Occipital lobe (tissue), 2 donors: ENCODE measurements at regions not wholly inside any gene's neighbourhood (a gene's known extent, or its start where the extent isn't known, plus 50 kb on each side); places are given as distances from the start of the nearest gene placed in this dataset. TPM values are rescaled to one million over a fixed set of nuclear protein-coding genes. Genes with fewer than 3 reads are reported as not detected.
"Not testable (repeated sequence)": the region's sequence is repeated elsewhere in the genome, so short reads cannot be mapped to it uniquely, and the experiment has no call there.

Experiments
- DNase-seq: peaks from one replicate; lab custom pipeline; 2025; lab: John Stamatoyannopoulos, UW
- small RNA-seq: library from RNA; depleted of rRNA; stranded (forward); fragments of <200 nt; gene quantifications from one replicate; pipeline ENCODE3, GENCODE V24; 2014

DNA sequence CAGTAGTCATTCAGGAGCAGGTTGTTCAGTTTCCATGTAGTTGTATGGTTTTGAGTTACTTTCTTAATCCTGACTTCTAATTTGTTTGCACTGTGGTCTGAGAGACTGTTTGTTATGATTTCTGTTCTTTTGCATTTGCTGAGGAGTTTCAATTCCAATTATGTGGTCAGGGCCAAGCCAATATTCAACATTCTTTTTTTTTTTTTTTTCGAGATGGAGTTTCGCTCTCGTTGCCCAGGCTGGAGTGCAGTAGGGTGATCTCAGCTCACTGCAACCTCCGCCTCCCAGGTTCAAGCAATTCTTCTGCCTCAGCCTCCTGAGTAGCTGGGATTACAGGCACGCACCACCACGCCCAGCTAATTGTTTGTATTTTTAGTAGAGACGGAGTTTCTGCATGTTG, 145.9 kb upstream of the NEGR1 start:
- not testable (repeated sequence) for DNase-seq

DNA sequence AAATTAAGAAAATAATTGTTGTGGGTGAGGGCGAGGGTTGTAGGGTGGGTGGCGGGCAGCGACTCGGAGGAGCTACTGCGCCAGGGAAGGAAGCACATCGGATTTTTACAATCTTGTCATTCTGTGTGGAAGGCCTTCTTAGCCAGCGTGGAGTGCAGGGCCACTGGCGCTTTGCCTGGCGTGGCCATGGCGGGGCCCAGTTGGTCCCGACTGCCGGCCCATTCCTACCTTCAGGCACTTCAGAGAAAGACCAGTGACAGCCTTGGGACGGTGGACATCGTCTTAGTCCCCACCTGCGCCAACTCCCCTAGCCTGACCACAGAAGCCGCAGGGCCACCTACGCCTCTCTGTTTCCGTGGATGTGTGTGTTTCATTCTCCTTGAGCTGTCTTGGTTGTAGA, 136.9 kb upstream of the NEGR1 start:
- no peak for DNase-seq

DNA sequence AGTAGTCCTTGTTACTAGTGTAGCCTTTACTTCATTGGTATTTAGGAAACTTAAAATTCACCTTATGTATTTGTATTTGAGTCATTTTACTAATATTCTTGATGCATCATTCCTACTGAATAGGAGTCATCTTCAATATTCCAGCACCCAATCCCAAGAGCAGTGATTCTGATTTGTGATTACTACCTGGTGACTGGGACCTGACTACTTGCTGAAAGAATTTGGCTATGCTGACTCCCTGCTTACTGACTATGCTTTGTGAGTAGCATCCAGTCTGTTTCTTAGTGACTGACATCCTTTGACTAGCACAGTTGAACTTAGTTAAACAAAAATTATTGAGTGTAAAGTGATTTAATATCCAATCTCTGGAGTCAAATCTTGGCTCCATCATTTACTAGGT, 129.9 kb upstream of the NEGR1 start:
- DNase-seq = no peak

DNA sequence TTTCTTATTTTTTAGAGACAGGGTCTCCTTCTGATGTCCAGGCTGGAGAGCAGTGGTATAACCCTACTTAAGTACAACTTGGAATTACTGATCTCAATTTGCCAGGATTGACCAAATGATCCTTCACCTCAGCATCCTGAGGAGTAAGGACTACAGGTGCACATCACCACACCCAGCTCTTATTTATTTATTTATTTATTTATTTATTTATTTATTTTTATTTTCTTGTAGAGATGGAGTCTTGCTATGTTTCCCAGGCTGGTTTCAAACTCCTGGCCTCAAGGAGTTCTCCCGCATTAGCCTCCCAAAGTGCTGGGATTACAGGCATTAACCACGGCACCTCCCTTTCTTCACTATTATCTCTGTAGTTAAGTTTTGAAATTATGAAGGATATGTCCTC, 117.5 kb upstream of the NEGR1 start:
- DNase-seq = no peak

DNA sequence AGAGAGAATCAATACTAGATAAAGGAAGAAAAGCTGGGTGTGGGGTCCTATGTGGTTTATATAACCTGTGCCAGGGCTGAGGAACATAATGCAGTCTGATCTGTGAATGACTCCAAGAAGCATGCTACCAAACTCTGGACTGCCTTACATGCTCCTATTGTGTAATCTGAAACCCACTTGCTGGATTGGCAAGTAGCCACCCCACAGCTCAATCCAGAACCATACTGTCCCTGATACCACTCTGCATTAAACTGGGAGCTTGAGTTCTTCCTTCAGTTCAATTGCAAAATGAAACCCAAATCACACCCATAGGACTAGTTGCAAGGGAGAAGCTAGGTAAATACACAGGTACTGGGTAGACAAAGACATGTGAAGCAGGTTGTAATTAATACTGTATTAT, 115.4 kb upstream of the NEGR1 start:
- DNase-seq = no peak

DNA sequence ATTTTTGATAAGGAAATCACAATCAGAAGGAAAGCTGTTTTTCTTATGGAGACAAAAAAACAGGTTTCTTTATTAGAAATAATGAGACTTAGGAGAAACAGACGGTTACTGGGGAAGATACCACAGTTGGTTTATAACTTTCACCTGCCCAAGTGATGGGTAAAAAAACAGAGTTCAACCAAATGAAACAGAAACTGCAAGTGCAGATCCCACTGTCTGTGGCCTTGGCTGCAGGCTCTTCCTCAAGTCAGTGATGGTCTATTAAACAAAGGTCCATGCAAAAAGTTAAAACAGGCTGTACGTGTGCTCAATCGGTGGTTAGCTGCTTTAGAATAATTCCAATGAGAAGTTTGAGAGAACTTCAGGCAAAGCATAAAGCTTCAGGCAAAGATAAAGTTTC, 112.1 kb upstream of the NEGR1 start:
- DNase-seq = no peak

DNA sequence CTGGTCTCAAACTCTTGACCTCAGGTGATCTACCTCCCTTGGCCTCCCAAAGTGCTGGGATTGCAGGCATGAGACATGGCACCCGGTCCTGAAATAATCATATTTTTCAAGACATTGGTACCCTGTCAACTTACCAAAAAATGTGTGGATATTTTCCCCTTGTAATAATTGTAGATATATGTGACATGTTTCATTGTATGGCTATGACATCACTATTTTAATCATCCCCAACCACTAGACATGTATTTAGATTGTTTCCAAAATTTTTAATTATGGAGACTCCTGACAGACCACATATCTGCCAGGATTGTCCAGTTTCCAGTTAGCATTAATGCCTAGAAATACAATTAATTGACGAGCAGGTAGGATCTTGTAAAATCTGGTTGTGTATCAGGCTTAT, 96.7 kb upstream of the NEGR1 start:
- DNase-seq = no peak

DNA sequence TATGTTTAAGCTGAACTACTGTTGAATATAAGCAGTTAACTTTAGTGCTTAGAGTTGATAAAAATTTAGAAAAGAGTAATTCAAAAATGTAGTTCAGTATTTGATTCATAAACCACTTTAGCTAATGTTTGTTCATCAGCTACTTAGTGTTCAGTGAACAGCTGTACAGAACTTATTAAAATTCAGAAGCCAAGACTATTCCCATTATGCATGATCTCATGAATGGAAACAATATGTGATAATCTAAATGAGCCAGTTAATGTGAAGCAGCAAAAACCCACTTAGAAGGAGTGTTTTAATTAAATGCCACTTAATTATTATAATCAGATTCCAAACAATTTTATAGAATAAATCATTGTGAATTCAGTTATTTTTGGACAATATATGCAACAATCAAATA, 92.9 kb upstream of the NEGR1 start:
- DNase-seq = no peak

DNA sequence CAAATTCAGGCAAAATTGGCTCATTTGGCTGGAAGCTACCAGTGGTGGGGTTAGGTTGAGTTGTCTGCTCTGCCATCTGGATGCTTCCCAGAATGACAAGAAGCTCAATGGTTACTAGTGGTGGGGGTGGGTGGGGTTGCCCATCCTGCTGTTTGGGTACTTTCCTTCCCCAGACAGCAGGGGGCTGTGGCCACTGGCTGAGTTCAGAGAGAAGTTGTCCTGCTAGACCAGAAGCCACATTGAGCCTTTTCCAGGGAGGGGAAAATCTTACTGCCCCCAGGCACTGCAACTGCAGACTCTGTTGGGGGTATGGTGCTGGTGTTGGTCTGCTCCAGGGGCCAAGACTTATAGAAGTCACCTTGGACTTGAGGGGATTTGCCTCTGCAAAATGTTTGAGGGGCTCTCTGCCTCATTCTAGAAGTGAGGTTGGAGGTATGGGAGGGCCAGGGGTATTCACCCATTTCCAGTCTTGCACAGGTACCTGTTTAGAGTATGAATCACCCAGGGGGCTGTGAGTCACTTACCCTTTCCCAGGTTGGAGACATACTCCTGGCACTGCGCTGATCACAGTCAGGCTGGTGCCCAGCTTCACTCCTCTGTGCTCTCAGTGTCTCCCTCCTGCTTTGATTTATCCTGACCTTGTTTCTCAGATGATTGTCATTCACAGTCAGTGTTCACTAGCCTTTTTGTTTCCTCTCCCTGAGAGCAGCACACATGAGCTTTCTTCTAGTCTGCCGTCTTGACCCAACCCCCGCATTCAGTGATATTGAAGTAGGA, 89.1 kb upstream of the NEGR1 start:
- no peak for DNase-seq

DNA sequence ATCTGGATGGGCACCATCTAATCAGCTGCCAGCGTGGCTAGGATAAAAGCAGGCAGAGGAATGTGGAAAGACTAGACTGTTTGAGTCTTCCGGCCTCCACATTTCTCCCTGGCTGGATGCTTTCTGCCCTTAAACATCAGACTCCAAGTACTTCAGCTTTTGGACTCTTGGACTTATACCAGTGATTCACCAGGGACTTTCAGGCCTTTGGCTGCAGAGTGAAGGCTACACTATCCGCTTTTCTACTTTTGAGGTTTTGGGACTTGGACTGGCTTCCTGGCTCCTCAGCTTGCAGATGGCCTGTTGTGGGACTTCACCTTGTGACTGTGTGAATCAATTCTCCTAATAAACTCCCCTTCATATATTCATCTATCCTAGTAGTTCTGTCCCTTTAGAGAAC, 88.5 kb upstream of the NEGR1 start:
- not testable (repeated sequence) for DNase-seq

DNA sequence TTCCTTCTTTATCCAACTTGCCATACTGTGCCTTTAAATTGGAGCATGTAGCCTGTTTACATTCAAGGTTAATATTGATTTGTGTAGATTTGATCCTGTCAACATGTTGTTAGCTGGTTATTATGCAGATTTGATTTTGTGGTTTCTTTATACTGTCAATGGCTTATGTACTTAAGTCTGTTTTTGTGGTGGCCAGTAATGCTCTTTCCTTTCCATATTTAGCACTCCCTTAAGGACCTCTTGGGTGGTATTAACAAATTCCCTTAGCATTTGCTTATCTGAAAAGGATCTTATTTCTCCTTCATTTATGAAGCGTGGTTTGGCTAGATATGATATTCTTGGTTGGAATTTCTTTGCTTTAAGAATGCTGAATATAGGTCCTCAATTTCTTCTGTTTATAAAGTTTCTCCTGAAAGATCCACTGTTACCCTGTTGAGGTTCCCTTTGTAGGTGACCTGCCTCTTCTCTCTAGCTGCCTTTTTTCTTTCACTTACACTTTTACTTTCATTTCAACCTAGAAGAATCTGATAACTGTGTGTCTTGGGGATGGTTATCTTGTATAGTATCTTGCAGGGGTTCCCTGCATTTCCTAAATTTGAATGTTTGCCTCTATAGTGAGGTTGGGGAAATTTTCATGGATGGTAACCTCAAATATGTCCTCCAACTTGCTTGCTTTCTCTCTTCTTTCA, 86.9 kb upstream of the NEGR1 start:
- no peak for DNase-seq

DNA sequence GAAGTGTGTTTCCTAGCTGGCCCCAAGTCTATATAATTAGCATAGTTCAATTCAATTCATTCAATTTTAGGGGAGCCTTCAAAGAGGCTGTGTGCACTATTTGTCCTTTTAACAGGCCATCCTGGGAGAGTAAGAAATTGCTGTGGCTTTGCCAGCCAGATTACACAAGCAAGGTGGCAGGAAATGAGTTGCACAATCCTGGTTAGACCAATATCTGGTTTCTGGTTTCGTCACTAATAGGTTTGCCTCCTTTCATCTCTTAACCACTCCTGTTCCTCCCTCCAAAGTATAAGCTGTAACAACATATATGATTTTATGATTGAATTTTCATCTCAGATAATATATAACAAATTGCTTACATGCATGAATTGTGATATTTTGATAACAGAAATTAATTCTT, 84.1 kb upstream of the NEGR1 start:
- no peak for DNase-seq

DNA sequence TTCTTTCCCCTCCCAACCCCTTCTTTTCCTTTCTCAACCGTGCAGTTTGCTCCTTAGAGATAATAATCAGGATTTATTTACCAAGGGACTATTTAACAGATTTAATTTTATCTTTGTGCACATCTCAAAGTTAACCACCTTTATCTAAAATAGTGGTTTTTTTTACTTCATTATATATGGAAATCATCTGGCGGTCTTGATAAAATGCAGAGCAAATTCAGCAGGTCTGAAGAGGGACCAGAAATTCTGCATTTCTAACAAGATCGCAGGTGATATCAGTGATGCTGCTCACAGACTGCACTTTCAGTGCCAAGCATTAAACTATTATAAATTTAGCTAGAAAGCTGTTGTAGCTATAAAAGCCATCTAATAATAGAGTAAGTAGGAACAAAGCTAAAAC, 83.4 kb upstream of the NEGR1 start:
- no peak for DNase-seq

DNA sequence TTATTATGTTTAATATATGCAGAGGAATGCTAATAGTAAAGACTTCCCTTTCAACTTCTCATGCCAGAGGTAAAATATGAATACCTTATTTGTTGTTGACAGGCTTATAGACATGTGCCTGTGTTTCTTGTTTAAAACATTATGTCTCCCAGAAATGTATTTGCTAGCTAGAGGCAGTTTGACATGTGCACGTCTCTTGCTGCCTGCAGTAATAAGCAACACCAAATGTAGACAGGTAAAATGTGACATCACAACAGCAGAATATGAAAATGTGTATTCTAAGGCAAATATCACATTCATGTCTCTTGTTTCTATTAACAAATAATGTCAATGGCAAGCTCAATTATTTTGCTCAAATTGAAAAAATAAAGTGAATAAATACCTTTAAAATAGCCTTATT, 80.2 kb upstream of the NEGR1 start:
- DNase-seq = no peak

DNA sequence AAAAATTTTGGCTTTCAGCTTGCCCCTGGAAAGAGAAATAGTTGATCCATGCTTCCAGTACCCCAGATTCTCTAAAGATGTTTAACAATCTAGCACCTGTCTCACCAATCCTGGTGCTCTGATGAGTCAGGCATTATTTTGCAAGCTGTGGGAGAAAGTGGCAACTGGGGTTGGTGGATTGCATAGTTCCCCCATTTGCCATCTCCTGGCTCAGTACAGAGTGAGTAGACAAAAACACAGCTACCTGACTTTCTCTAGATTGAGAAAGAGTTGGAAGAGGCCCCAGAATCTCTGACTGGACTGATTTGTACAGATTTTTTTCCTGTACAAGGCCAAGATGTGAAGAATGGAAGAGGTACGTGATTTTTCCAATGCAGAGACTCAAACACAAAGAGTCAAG, 75.1 kb upstream of the NEGR1 start:
- DNase-seq = no peak

DNA sequence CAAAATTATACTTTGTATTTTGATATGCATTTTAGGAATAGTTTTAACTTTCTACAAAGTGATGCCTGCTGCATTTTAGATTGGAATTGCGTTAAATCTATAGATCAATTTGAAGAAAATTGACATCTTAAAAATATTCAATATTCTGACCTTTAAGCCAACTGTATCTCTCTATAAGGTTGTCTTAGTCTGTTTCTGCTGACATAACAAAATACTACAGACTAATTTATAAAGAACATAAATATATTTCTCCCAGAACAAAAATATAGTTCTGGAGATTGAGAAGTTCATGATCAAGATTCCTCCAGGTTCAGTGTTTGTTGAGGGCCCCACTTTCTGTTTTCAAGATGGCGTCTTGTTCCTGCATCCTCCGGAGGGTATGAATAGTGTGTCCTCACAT, 73.6 kb upstream of the NEGR1 start:
- DNase-seq = no peak

DNA sequence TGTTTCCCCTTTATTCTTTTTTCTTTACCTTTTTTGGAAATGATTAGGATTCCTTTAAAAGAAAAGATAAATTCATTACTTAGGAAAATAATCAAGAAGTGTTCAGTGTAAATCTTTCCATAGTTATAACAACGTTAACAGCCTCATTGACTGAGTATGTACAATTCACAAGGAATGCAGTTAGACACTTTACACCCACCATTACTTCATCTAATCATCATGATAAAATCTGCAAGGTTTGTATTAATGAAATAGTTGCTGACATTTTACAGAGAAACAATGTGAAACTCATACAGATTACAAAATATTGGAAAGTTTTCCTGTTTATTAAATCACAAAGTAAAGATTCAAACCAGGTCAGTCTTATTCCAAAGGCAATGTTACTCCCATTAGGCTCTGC, 59.3 kb upstream of the NEGR1 start:
- no peak for DNase-seq

DNA sequence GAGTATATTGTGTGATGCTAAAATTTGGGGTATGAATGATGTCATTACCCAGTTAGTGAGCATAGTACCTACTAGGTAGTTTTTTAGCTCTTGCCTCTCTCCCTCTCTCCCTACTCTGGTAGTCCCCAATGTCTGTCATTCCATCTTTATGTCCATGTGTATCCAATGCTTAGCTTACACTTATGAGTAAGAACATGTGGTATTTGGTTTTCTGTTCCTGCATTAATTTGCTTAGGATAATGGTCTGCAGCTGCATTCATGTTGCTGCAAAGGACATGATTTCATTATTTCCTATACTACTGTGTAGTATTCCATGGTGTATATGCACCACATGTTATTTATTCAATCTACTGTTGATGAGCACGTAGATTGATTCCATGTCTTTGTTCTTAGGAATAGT, 54.4 kb upstream of the NEGR1 start:
- no peak for DNase-seq

Small RNA genes lying in the stretch of these regions (small RNA-seq; reads per million reads assigned to genes)
- gene RN7SKP19 = not detected
- gene RNA5SP50 = not detected
- not detected for gene RNU4ATAC8P
- not detected for gene RNU6-1246P
